ENCODE measurements at regions not wholly inside any gene's neighbourhood (a gene's known extent, or its start where the extent isn't known, plus 50 kb on each side); places are given as distances from the start of the nearest gene placed in this dataset.

DNA sequence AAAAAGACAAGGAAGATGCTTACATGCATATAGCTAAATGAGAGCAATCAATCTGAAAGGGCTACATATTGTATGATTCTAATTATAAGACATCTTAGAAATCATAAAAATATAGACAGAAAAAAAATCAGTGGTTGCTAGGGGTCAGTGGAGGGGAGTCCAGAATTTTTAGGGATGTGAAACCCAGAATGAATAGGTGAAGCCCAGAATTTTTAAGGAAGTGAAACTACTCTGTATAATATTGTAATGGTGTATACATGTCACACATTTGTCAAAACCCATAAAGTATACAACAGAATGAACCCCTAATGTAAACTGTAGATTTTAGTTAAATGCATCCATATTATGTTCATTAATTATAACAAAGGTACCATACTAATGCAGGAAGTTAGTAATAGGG, 713.2 kb downstream of the FLRT2 start:
- TF ChIP-seq, protein P1, sequence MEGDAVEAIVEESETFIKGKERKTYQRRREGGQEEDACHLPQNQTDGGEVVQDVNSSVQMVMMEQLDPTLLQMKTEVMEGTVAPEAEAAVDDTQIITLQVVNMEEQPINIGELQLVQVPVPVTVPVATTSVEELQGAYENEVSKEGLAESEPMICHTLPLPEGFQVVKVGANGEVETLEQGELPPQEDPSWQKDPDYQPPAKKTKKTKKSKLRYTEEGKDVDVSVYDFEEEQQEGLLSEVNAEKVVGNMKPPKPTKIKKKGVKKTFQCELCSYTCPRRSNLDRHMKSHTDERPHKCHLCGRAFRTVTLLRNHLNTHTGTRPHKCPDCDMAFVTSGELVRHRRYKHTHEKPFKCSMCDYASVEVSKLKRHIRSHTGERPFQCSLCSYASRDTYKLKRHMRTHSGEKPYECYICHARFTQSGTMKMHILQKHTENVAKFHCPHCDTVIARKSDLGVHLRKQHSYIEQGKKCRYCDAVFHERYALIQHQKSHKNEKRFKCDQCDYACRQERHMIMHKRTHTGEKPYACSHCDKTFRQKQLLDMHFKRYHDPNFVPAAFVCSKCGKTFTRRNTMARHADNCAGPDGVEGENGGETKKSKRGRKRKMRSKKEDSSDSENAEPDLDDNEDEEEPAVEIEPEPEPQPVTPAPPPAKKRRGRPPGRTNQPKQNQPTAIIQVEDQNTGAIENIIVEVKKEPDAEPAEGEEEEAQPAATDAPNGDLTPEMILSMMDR (IDR thresholded peaks at IDR 0.05; ENCODE audit: low read length): no peak
- no peak for TF ChIP-seq EZH2 (optimal IDR thresholded peaks at IDR 0.05; ENCODE audit: low read depth, low read length)
